Spleen (tissue), 11 donors: ENCODE measurements at regions not wholly inside any gene's neighbourhood (a gene's known extent, or its start where the extent isn't known, plus 50 kb on each side); places are given as distances from the start of the nearest gene placed in this dataset.
"Not testable (repeated sequence)": the region's sequence is repeated elsewhere in the genome, so short reads cannot be mapped to it uniquely, and the experiment has no call there.

ENCODE experiments used
- DNase-seq: peaks from one replicate; pipeline ENCODE4 v3.0.0-alpha.2; 2020
- H3K27ac ChIP-seq, 8 donors: fragments of 200-600 bp; sonication (generic) in 7 of 8; 1 replicate in 4 of 8; 2 replicates in 4 of 8; pipeline versions ENCODE4 v1.5.0 to v1.8.0; 2016 to 2021; ENCODE audit warnings: inconsistent platforms in 4 of 8, mild to moderate bottlenecking in 4 of 8, moderate library complexity in 1 of 8
- H3K27me3 ChIP-seq, 7 donors: fragments of 200-600 bp; sonication (generic) in 6 of 7; replicated peaks in 1 of 7; 1 replicate in 4 of 7; 2 replicates in 3 of 7; pipeline versions ENCODE4 v1.5.0 to v1.8.0; 2016 to 2021; ENCODE audit warnings: inconsistent platforms in 3 of 7, mild to moderate bottlenecking in 1 of 7
- H3K36me3 ChIP-seq, 6 donors: fragments of 200-600 bp; sonication (generic) in 5 of 6; 1 replicate in 4 of 6; 2 replicates in 2 of 6; pipeline versions ENCODE4 v1.5.0 to v1.8.0; 2016 to 2021; ENCODE audit warnings: inconsistent platforms in 2 of 6
- H3K4me1 ChIP-seq, 6 donors: fragments of 200-600 bp; sonication (generic) in 5 of 6; 1 replicate in 3 of 6; 2 replicates in 3 of 6; pipeline versions ENCODE4 v1.5.0 to v1.8.0; 2016 to 2021; ENCODE audit warnings: inconsistent platforms in 3 of 6
- H3K4me3 ChIP-seq, 8 donors: fragments of 200-600 bp; sonication (generic) in 7 of 8; 1 replicate in 4 of 8; 2 replicates in 4 of 8; pipeline versions ENCODE4 v1.5.0 to v1.8.0; 2016 to 2021; ENCODE audit warnings: inconsistent platforms in 4 of 8, mild to moderate bottlenecking in 4 of 8, moderate library complexity in 2 of 8
- H3K9me3 ChIP-seq, 8 donors: fragments of 200-600 bp; sonication (generic) in 7 of 8; 1 replicate in 4 of 8; 2 replicates in 4 of 8; pipeline versions ENCODE4 v1.5.0 to v1.8.0; 2016 to 2021; ENCODE audit warnings: inconsistent platforms in 4 of 8
- POLR2A ChIP-seq, 3 donors: fragments of 450-650 bp; IDR thresholded peaks; one replicate each; pipeline ENCODE4 v1.5.1; 2017; ENCODE audit warnings: antibody characterized with exemption in 3 of 3, mild to moderate bottlenecking in 1 of 3
- POLR2AphosphoS5 ChIP-seq, 3 donors: sonication (generic); formaldehyde crosslinking; IDR thresholded peaks; one replicate each; pipeline ENCODE4 v1.5.1; 2017; ENCODE audit warnings: antibody characterized with exemption in 3 of 3
- WGBS, 5 donors: extraction: QIAGEN DNeasy Blood & Tissue Kit in 3 of 5; methylation state at CpG; one replicate each; pipeline versions ENCODE4 v1.1.5 to v1.1.7; 2013 to 2018; 5-methylcytosine and 5-hydroxymethylcytosine counted together
- intact Hi-C: fragments of 100-400 bp; cut with DNase I; formaldehyde crosslinking; loops from one replicate; pipeline ENCODE4 v1.15.0; 2023; ENCODE audit warnings: low total_unique reads
- TF ChIP-seq, protein P1 (sequence below), 11 experiments: fragments of 200-600 bp in 7 of 11; fragments of 450-650 bp in 4 of 11; sonication (generic) in 4 of 11; IDR thresholded peaks in 8 of 11; conservative IDR thresholded peaks in 3 of 11; 1 replicate in 7 of 11; 2 replicates in 4 of 11; pipeline versions ENCODE4 v1.4.0 to v1.8.0; 2016 to 2021; ENCODE audit warnings: antibody characterized with exemption in 11 of 11, inconsistent platforms in 4 of 11, mild to moderate bottlenecking in 1 of 11
- donor health status: healthy with polysubstance abuse.
- donor health status: DM: no; HTN: no; CAD: no; lungs with moderate emphysema.
- donor health status: DM: no; HTN: no; CAD: no.
- donor health status: Bipolar disorder and iron deficiency.
- donor health status: healthy.
- donor health status: DM: no; HTN: no; CAD: no.
- donor health status: DM: yes; HTN: yes; CAD: no.

DNA sequence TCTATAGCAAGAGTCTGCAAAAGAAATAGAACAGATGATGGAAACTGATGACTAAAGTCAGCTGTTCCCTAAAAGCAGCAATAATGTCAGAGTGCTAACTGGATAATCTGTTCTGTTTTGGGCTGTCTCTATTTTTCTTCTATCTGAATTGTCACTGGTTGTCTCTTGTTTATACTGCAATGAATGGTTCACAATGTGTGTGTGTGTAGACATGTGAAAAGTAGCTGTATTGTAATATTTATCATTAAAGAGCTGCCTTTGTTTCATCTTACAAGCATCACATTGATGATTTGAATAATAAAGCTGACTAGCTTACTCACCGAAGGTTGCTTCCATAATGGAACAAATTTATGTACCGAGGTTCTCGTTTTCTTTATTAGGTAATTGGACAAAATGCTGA is 456.0 kb upstream of the ZEB2 start:
- no peak for DNase-seq
- no peak overlapping the region for H3K27ac ChIP-seq
- TF ChIP-seq POLR2AphosphoS5 (IDR thresholded peaks at IDR 0.05) = no peak
- no peak for TF ChIP-seq POLR2A (IDR thresholded peaks at IDR 0.05)
- TF ChIP-seq, protein P1, sequence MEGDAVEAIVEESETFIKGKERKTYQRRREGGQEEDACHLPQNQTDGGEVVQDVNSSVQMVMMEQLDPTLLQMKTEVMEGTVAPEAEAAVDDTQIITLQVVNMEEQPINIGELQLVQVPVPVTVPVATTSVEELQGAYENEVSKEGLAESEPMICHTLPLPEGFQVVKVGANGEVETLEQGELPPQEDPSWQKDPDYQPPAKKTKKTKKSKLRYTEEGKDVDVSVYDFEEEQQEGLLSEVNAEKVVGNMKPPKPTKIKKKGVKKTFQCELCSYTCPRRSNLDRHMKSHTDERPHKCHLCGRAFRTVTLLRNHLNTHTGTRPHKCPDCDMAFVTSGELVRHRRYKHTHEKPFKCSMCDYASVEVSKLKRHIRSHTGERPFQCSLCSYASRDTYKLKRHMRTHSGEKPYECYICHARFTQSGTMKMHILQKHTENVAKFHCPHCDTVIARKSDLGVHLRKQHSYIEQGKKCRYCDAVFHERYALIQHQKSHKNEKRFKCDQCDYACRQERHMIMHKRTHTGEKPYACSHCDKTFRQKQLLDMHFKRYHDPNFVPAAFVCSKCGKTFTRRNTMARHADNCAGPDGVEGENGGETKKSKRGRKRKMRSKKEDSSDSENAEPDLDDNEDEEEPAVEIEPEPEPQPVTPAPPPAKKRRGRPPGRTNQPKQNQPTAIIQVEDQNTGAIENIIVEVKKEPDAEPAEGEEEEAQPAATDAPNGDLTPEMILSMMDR (IDR thresholded peaks at IDR 0.05 in 8 of 11, conservative IDR thresholded peaks at IDR 0.05 in 3 of 11) = no peak
- H3K27me3 ChIP-seq = no peaks in the 10 kb centered on the region
- H3K4me3 ChIP-seq = no peak overlapping the region
- H3K9me3 ChIP-seq = peaks cover 0 to 10% (median 0%) of the 10 kb centered on the region in 8 donors
- no peaks in the 10 kb centered on the region for H3K36me3 ChIP-seq
- H3K4me1 ChIP-seq = no peaks in the 10 kb centered on the region
- WGBS, 5 donors = 89 to 97% (median 93%) methylated on average over 3 of the region's 3 CpGs
- intact Hi-C loops = no loop called here

DNA sequence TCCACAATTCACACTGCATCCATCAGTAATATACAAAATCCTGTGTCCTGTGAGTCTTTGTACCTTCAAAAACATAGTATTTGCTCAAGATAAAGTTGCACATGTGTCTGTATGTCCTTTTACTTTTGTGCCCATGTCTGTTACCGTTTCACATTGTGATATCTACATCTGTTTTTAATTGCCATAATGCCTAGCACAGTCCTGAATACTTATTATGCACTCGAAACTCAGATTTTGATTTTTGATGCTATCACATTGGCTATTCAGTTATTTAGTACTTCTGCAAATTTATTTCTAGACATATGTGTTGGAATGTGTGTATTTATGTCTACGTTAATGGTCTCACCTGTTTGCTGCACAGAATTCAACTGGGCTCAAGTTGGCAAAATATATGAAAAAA is 452.8 kb upstream of the ZEB2 start:
- H3K27ac ChIP-seq = no peak overlapping the region
- intact Hi-C loops = no loop called here
- no peak for DNase-seq
- TF ChIP-seq, protein P1 (IDR thresholded peaks at IDR 0.05 in 8 of 11, conservative IDR thresholded peaks at IDR 0.05 in 3 of 11) = no peak
- TF ChIP-seq POLR2AphosphoS5 (IDR thresholded peaks at IDR 0.05) (no peak), POLR2A (IDR thresholded peaks at IDR 0.05) (no peak)
- H3K36me3 ChIP-seq = no peaks in the 10 kb centered on the region
- no peaks in the 10 kb centered on the region for H3K27me3 ChIP-seq
- H3K4me3 ChIP-seq = no peak overlapping the region
- no peaks in the 10 kb centered on the region for H3K4me1 ChIP-seq
- 79 to 97% (median 88%) methylated on average over 3 of the region's 3 CpGs for WGBS, 5 donors
- H3K9me3 ChIP-seq = peaks cover 0 to 30% (median 19%) of the 10 kb centered on the region in 8 donors

DNA sequence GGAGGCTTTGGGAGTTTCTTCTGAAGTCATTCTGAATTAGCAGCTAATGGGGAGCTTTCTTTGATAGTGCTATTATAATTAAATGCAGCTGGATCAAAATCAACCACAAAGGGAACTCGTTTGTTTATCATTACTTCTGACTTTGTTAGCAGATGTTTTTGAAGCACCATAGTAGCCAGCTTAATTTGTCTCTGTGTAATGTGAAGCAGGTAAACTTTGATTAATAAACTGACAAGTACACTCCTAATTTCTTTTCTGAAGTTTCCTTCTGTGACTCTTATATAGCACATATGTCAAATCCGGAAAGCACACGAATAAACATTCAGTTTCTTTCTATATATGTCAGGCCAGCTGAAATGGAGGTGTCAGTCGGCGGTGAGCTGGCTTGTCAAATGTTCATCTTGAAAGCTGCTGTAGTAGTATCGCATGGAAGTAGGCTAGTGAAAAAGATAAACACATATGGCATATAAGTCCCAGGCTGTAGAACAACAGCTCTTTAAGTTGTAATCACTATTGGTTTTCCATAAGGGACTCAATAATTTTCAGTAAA is 451.9 kb upstream of the ZEB2 start:
- H3K4me1 ChIP-seq = no peaks in the 10 kb centered on the region
- no peaks in the 10 kb centered on the region for H3K27me3 ChIP-seq
- peaks cover 0 to 30% (median 19%) of the 10 kb centered on the region in 8 donors for H3K9me3 ChIP-seq
- WGBS, 5 donors = 77 to 93% (median 83%) methylated on average over 6 of the region's 6 CpGs
- TF ChIP-seq POLR2A (IDR thresholded peaks at IDR 0.05) = no peak
- H3K27ac ChIP-seq = no peak overlapping the region
- no peak overlapping the region for H3K4me3 ChIP-seq
- intact Hi-C loops = no loop called here
- DNase-seq = no peak
- no peaks in the 10 kb centered on the region for H3K36me3 ChIP-seq

DNA sequence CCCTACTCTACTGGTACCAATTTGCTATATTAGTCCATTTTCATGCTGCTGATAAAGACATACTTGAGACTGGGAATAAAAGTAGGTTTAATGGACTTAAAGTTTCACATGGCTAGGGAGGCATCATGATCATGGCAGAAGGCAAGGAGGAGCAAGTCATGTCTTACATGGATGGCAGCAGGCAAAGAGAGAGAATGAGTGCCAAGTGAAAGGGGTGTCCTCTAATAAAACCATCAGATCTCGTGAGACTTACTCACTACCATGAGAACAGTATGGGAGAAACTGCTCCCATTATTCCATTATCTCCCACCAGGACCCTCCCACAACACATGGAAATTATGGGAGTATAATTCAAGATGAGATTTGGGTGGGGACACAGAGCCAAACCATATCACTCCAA is 450.5 kb upstream of the ZEB2 start:
- WGBS, 5 donors = 81 to 92% (median 85%) methylated on average over 1 of the region's 1 CpG

DNA sequence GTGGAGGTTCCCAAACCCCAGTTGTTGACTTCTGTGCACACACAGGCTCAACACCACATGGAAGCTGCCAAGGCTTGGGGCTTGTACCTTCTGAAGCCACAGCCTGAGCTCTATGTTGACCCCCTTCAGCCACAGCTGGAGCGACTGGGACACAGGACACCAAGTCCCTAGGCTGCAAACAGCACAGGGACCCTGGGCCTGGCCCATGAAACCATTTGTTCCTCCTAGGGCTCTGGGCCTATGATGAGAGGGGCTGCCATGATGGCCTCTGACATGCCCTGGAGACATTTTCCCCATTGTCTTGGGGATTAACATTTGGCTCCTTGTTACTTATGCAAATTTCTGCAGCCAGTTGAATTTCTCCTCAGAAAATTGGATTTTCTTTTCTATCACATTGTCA is 449.6 kb upstream of the ZEB2 start:
- intact Hi-C loops, H3K27me3 ChIP-seq, DNase-seq, H3K4me1 ChIP-seq, H3K36me3 ChIP-seq, H3K27ac ChIP-seq, H3K4me3 ChIP-seq: not testable (repeated sequence)
- WGBS, 5 donors = 80 to 92% (median 92%) methylated on average over 1 of the region's 1 CpG; no CpG with 5 or more reads in 2 of the 5 donors
- H3K9me3 ChIP-seq = peaks cover 0 to 50% (median 33%) of the 10 kb centered on the region in 8 donors

More for the DNA sequence above, 450.5 kb upstream of the ZEB2 start:
- H3K27me3 ChIP-seq, H3K4me1 ChIP-seq, DNase-seq, H3K4me3 ChIP-seq, intact Hi-C loops, H3K36me3 ChIP-seq, H3K27ac ChIP-seq: not testable (repeated sequence)
- peaks cover 0 to 42% (median 25%) of the 10 kb centered on the region in 8 donors for H3K9me3 ChIP-seq

DNA sequence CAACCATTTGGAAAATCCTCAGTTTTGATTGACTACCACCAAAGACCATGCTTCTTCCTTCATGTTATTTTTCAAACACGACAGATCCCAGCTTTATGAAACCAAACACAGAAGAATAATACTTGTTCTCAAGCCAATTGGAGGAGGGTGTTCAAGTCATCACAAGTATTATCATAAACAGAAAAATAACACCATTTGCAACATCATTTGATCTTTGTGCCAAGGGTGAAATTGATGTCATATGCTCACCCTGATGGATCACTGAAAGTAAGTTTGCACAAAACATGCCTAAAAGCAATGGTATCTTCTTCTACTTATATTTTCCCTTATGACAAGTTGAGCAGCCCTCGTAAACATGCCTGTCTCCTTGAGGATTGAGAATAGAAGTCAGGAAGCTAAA is 448.0 kb upstream of the ZEB2 start:
- WGBS, 5 donors = 78 to 93% (median 83%) methylated on average over 2 of the region's 2 CpGs

More for the DNA sequence above, 448.0 kb upstream of the ZEB2 start:
- Histone ChIP-seq H3K36me3 (no peaks in the 10 kb centered on the region), H3K27ac (no peak overlapping the region), H3K4me3 (no peak overlapping the region), H3K4me1 (no peaks in the 10 kb centered on the region), H3K27me3 (no peaks in the 10 kb centered on the region), H3K9me3 (peaks cover 0 to 54% (median 37%) of the 10 kb centered on the region in 8 donors)
- DNase-seq = no peak
- TF ChIP-seq, protein P1 (IDR thresholded peaks at IDR 0.05 in 8 of 11, conservative IDR thresholded peaks at IDR 0.05 in 3 of 11) = no peak
- TF ChIP-seq POLR2A (IDR thresholded peaks at IDR 0.05) = no peak
- TF ChIP-seq POLR2AphosphoS5 (IDR thresholded peaks at IDR 0.05) = no peak
- intact Hi-C loops = no loop called here
